GM23248 (cell line): ENCODE measurements at regions not wholly inside any gene's neighbourhood (a gene's known extent, or its start where the extent isn't known, plus 50 kb on each side); places are given as distances from the start of the nearest gene placed in this dataset. TPM values are rescaled to one million over a fixed set of nuclear protein-coding genes. Genes with fewer than 3 reads are reported as not detected.

ENCODE experiments used
- DNase-seq: peaks from one replicate; pipeline ENCODE4 v3.0.0-alpha.2; 2015
- H2AFZ ChIP-seq: fragments of 200-600 bp; sonication (generic); 2 replicates; pipeline ENCODE4 v1.6.1; 2016; ENCODE audit warnings: antibody characterized with exemption
- H3F3A ChIP-seq: fragments of 200-600 bp; sonication (generic); 2 replicates; pipeline ENCODE4 v1.6.1; 2016; ENCODE audit warnings: mild to moderate bottlenecking, antibody characterized with exemption, mixed run types; ENCODE audit not compliant: insufficient read depth
- H3K27ac ChIP-seq: fragments of 200-600 bp; sonication (generic); 2 replicates; pipeline ENCODE4 v1.5.1; 2016; ENCODE audit warnings: mild to moderate bottlenecking
- H3K27me3 ChIP-seq: fragments of 200-600 bp; sonication (generic); replicated peaks from 2 replicates; pipeline ENCODE4 v1.6.1; 2016; ENCODE audit warnings: mild to moderate bottlenecking; ENCODE audit not compliant: insufficient read depth
- H3K36me3 ChIP-seq: fragments of 200-600 bp; sonication (generic); 2 replicates; pipeline ENCODE4 v1.6.1; 2016; ENCODE audit warnings: low read depth, mild to moderate bottlenecking
- H3K4me1 ChIP-seq: fragments of 200-600 bp; sonication (generic); 2 replicates; pipeline ENCODE4 v1.6.1; 2016; ENCODE audit warnings: mild to moderate bottlenecking; ENCODE audit not compliant: insufficient read depth
- H3K4me2 ChIP-seq: fragments of 200-600 bp; sonication (generic); one replicate; pipeline ENCODE4 v1.6.1; 2016; ENCODE audit warnings: mild to moderate bottlenecking; ENCODE audit not compliant: unreplicated experiment
- H3K4me3 ChIP-seq: fragments of 200-600 bp; sonication (generic); 2 replicates; pipeline ENCODE4 v1.5.1; 2016; ENCODE audit warnings: mild to moderate bottlenecking
- H3K79me2 ChIP-seq: fragments of 200-600 bp; sonication (generic); 2 replicates; pipeline ENCODE4 v1.6.1; 2016; ENCODE audit warnings: mild to moderate bottlenecking; ENCODE audit not compliant: insufficient read depth
- H3K9ac ChIP-seq: fragments of 200-600 bp; sonication (generic); 2 replicates; pipeline ENCODE4 v1.6.1; 2016; ENCODE audit warnings: mild to moderate bottlenecking
- H3K9me2 ChIP-seq: fragments of 200-600 bp; sonication (generic); 2 replicates; pipeline ENCODE4 v1.6.1; 2016; ENCODE audit warnings: mixed run types, mild to moderate bottlenecking, moderate library complexity; ENCODE audit not compliant: insufficient read depth
- H3K9me3 ChIP-seq: fragments of 200-600 bp; sonication (generic); one replicate; pipeline ENCODE4 v1.6.1; 2017; ENCODE audit warnings: low read depth
- H4K20me1 ChIP-seq: fragments of 200-600 bp; sonication (generic); 2 replicates; pipeline ENCODE4 v1.6.0; 2016; ENCODE audit not compliant: insufficient read depth
- EZH2 ChIP-seq: fragments of 200-600 bp; sonication (generic); IDR thresholded peaks from 2 replicates; pipeline ENCODE4 v1.6.1; 2018; ENCODE audit warnings: antibody characterized with exemption, mild to moderate bottlenecking; ENCODE audit not compliant: insufficient read depth, poor library complexity, severe bottlenecking
- EZH2phosphoT487 ChIP-seq: fragments of 200-600 bp; sonication (generic); IDR thresholded peaks from 2 replicates; pipeline ENCODE4 v1.6.1; 2018; ENCODE audit warnings: antibody characterized with exemption, moderate library complexity, mild to moderate bottlenecking, low read depth; ENCODE audit not compliant: insufficient read depth
- WGBS, 2 experiments: methylation state at CpG; one replicate each; pipeline ENCODE4 v1.1.6; 2015 to 2017; ENCODE audit warnings: low lambda C conversion rate in 2 of 2, low coverage in 1 of 2; ENCODE audit errors: missing lambda C conversion rate in 2 of 2; 5-methylcytosine and 5-hydroxymethylcytosine counted together
- in situ Hi-C: fragments of 300-500 bp; cut with MboI; formaldehyde crosslinking; loops from 2 replicates; pipeline ENCODE4 v1.15.0; 2020
- small RNA-seq: library from RNA; depleted of rRNA; stranded (forward); fragments of <200 nt; gene quantifications from one replicate; pipeline ENCODE3, GENCODE V24; 2014; ENCODE audit warnings: low read depth, low replicate concordance

DNA sequence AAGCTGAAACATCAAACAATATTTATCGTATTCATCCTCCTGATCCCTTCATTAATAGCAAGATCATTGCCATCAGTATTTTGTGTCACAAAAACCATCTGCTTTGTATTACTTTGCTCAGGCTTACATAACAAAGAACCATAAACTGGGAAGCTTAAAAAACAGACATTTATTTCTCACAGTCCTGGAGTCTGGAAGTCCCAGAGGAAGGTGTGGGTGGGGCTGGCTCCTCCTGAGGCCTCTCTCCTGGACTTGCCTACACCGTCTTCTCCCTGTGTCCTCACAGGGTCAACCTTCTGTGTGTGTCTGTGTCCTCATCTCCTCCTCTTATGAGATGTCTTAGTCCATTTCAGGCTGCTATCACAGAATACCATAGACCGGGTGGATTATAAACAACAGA is 61.3 kb upstream of the MXRA5 start:
- no peak overlapping the region for H3K9ac ChIP-seq
- H3F3A ChIP-seq, result 0 out of 2 replicates have a peak, but pooled peaks cover 5% of the 10 kb centered on the region
- H3K36me3 ChIP-seq, result no peaks in the 10 kb centered on the region
- no peaks in the 10 kb centered on the region for H3K79me2 ChIP-seq
- no peak overlapping the region for H3K27ac ChIP-seq
- WGBS, 2 experiments, result 14 to 18% methylated on average over 3 of the region's 3 CpGs
- no peaks in the 10 kb centered on the region for H4K20me1 ChIP-seq
- peaks cover 11% of the 10 kb centered on the region for H3K4me1 ChIP-seq
- in situ Hi-C loops, result no loop called here
- H3K27me3 ChIP-seq, result no peaks in the 10 kb centered on the region
- no peak overlapping the region for H3K4me2 ChIP-seq
- no peaks in the 10 kb centered on the region for H3K9me2 ChIP-seq
- H3K4me3 ChIP-seq, result no peak overlapping the region
- H3K9me3 ChIP-seq, result no peaks in the 10 kb centered on the region
- H2AFZ ChIP-seq, result peak overlapping the region; percentile 38; the same call in 1 of the 2 replicates
- no peak for TF ChIP-seq EZH2phosphoT487
- no peak for TF ChIP-seq EZH2
- no peak for DNase-seq

DNA sequence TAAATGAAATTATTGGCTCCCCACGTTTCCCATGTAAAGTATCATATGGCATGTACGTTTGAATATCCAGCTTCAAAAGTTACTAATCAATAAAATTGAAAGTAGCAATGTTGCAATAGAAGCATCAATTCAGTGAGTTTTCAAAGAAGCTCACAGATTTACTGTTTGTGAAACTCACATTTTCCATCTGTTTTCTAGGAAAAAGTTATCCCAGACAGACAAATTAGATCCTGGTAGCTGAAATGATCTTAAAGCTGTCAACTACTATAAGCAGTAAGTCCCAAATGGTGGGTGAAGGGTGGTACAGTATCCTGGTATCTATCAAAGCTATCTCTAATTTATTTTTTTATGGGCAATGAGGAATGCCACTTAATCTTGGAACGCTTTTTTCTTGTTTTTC is 60.7 kb upstream of the MXRA5 start:
- no peaks in the 10 kb centered on the region for H3K9me2 ChIP-seq
- TF ChIP-seq EZH2 (no peak), EZH2phosphoT487 (no peak)
- H3K4me3 ChIP-seq, result no peak overlapping the region
- no peaks in the 10 kb centered on the region for H3K36me3 ChIP-seq
- no peaks in the 10 kb centered on the region for H3K27me3 ChIP-seq
- no peak overlapping the region for H3K27ac ChIP-seq
- H3K79me2 ChIP-seq, result no peaks in the 10 kb centered on the region
- no peak overlapping the region for H3K4me2 ChIP-seq
- H3F3A ChIP-seq, result 0 out of 2 replicates have a peak, but pooled peaks cover 5% of the 10 kb centered on the region
- 58 to 60% methylated on average over 3 of the region's 3 CpGs for WGBS, 2 experiments
- H4K20me1 ChIP-seq, result no peaks in the 10 kb centered on the region
- no peak overlapping the region for H3K9ac ChIP-seq
- H3K4me1 ChIP-seq, result peaks cover 11% of the 10 kb centered on the region
- no peaks in the 10 kb centered on the region for H3K9me3 ChIP-seq
- DNase-seq, result no peak
- in situ Hi-C loops, result no loop called here
- H2AFZ ChIP-seq, result no peak overlapping the region

DNA sequence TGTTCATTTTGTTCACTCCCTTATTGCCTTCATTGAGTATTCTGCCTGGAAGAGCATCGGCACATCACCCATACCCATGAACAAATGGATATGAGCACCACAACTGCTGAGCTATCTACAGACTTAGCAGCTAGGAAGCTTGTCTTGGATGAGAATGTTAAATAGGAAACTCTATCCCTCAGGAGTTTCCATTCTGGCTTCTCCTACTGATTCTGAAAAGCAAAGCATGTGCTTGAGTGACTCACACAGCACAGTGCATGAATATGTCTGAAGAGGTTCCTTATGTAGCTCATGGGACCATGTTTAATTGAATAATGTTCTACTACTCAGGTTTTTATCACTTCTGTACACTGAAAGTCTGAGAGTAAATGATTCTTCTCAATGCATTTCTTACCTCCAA is 57.3 kb upstream of the MXRA5 start:
- DNase-seq, result peak; percentile 55
- no peaks in the 10 kb centered on the region for H3K4me1 ChIP-seq

More for the DNA sequence above, 57.3 kb upstream of the MXRA5 start:
- Histone ChIP-seq H2AFZ (no peak overlapping the region), H3K36me3 (no peaks in the 10 kb centered on the region), H3K4me3 (no peak overlapping the region), H3K27me3 (no peaks in the 10 kb centered on the region), H3K9me2 (no peaks in the 10 kb centered on the region), H3K27ac (no peak overlapping the region), H3F3A (no peaks in the 10 kb centered on the region), H3K4me2 (no peak overlapping the region), H3K79me2 (no peaks in the 10 kb centered on the region), H3K9me3 (no peaks in the 10 kb centered on the region), H4K20me1 (no peaks in the 10 kb centered on the region), H3K9ac (no peak overlapping the region)
- in situ Hi-C loops, result no loop called here
- no peak for TF ChIP-seq EZH2phosphoT487
- 8 to 21% methylated on average over 1 of the region's 1 CpG for WGBS, 2 experiments

Small RNA genes in the stretch of these regions (small RNA-seq; reads per million reads assigned to genes)
- gene SNORA48B, result not detected
